ENCODE measurements at regions not wholly inside any gene's neighbourhood (a gene's known extent, or its start where the extent isn't known, plus 50 kb on each side); places are given as distances from the start of the nearest gene placed in this dataset.

DNA sequence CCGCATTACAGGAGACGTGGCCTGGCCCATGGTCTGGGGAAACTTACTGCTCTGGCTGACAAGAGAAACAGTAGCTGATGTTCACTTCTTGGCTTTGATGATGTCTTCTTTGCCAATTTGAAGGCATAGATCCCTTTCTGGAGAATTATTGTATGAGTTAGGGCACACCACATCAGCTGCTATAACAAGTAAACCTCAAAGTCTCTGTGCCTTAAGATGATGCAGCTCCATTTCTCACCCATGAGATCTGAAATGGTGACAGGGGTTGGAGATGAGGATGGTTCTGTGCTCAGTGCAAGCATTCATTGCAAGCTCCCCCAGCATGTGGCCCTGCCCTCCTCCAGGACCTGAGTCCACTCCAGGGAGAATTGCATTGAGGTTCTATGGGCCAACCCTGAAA, 157.4 kb downstream of the IRX5 start:
- Mint-ChIP-seq H3K9me3 (ENCODE audit: low read depth) (no peaks in the 10 kb centered on the region), H3K36me3 (no peaks in the 10 kb centered on the region), H3K4me3 (no peak overlapping the region), H3K27me3 (no peaks in the 10 kb centered on the region), H3K4me1 (ENCODE audit: low read depth) (no peaks in the 10 kb centered on the region), H3K27ac (no peak overlapping the region)

- Mint-ChIP-seq H3K4me3 (no peak overlapping the region), H3K27me3 (no peaks in the 10 kb centered on the region), H3K9me3 (ENCODE audit: low read depth) (no peaks in the 10 kb centered on the region), H3K36me3 (no peaks in the 10 kb centered on the region), H3K4me1 (ENCODE audit: low read depth) (no peaks in the 10 kb centered on the region), H3K27ac (no peak overlapping the region)
Observed at GRCh38 chr16:55089600-55089999, 158.9 kb downstream of the IRX5 start.

- no peaks in the 10 kb centered on the region for H3K9me3 Mint-ChIP-seq (ENCODE audit: low read depth)
- no peaks in the 10 kb centered on the region for H3K27me3 Mint-ChIP-seq
- no peaks in the 10 kb centered on the region for H3K4me1 Mint-ChIP-seq (ENCODE audit: low read depth)
- H3K4me3 Mint-ChIP-seq = no peak overlapping the region
- no peak overlapping the region for H3K27ac Mint-ChIP-seq
- no peaks in the 10 kb centered on the region for H3K36me3 Mint-ChIP-seq
Observed at GRCh38 chr16:55091213-55091870, 160.7 kb downstream of the IRX5 start.

DNA sequence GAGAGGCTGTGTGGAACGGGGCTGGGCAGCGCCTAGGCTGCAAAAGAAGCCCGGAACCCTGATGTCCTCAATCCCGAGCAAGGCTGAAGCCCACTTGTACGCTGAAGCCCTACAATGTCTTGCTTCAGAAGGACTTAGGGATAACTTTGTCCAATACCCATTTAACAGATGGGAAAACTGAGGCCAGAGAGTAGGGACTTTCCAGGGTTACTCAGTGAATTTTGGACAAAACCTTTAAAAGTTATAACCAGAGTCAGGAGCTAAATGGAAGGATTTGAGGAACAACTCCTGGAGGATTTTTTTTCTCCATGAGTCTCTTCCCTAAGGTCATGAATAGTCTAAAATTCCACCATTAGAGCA, 161.2 kb downstream of the IRX5 start:
- no peaks in the 10 kb centered on the region for H3K27me3 Mint-ChIP-seq
- no peaks in the 10 kb centered on the region for H3K4me1 Mint-ChIP-seq (ENCODE audit: low read depth)
- H3K27ac Mint-ChIP-seq = no peak overlapping the region
- no peaks in the 10 kb centered on the region for H3K9me3 Mint-ChIP-seq (ENCODE audit: low read depth)
- H3K36me3 Mint-ChIP-seq = no peaks in the 10 kb centered on the region
- H3K4me3 Mint-ChIP-seq = no peak overlapping the region

DNA sequence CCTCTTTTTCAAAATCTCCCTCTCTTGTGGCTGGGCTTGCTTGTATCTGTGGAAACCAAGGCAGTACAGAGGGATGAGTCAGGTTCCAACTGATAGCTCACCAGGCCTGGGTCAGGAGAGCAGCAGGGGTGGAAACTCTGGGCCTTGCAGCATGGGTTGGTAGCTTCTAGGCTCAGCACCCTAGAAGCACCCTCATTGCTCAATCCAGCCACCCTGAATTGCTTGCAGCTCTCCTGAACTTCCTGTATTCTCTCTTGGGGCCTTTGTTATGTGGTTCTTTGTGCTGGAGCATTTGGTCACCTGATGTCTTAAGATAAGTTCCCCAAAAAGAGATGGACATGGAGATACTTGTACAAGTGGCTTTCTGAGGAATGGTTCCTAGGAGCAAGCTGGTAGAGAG, 169.4 kb downstream of the IRX5 start:
- H3K9me3 Mint-ChIP-seq (ENCODE audit: low read depth) = no peaks in the 10 kb centered on the region
- H3K4me1 Mint-ChIP-seq (ENCODE audit: low read depth) = no peaks in the 10 kb centered on the region
- H3K27ac Mint-ChIP-seq = no peak overlapping the region
- no peaks in the 10 kb centered on the region for H3K27me3 Mint-ChIP-seq
- H3K4me3 Mint-ChIP-seq = no peak overlapping the region
- H3K36me3 Mint-ChIP-seq = no peaks in the 10 kb centered on the region

GRCh38 chr16:55101026-55101425, 170.4 kb downstream of the IRX5 start:
- Mint-ChIP-seq H3K27me3 (no peaks in the 10 kb centered on the region), H3K4me1 (ENCODE audit: low read depth) (no peaks in the 10 kb centered on the region), H3K4me3 (no peak overlapping the region), H3K9me3 (ENCODE audit: low read depth) (no peaks in the 10 kb centered on the region), H3K27ac (no peak overlapping the region), H3K36me3 (no peaks in the 10 kb centered on the region)

DNA sequence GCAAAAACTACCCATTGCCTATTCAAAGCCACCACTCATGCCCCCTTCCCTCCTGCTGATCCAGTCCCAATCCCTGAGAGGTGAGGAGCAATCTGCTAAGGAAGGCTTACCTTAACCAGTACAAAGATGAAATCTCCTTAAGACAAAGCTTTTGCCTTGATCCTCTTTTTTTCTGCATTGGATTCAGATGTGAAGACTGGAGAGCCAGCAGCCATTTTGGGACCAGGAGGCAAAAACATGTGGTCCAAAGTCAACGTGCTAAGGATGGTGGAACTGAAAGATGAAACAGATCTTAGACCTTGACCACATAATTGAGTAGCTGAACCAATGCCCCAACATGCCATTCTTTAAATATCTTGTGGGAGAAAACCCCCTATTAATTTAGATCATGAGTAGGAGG, 171.4 kb downstream of the IRX5 start:
- Mint-ChIP-seq H3K4me1 (ENCODE audit: low read depth) (no peaks in the 10 kb centered on the region), H3K27ac (no peak overlapping the region), H3K9me3 (ENCODE audit: low read depth) (no peaks in the 10 kb centered on the region), H3K4me3 (no peak overlapping the region), H3K36me3 (no peaks in the 10 kb centered on the region), H3K27me3 (no peaks in the 10 kb centered on the region)

DNA sequence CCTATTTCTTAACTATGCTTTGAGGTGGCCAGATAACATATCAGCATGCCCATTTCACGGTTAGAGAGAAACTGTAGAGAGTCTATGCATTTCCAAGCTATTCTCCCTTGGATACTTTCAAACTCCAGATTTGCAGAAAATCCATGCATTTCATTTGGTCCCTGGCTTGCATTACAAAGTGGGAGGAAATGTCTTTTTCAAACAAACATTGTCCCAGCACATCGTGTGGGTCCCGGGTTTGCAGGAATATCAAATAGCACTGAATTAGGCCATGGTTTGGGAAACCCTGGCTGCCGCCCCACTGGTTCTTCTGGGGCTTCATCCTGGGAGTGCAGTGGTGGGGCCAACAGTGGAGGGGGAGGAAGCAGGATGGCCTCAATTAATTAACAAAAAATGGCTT, 171.9 kb downstream of the IRX5 start:
- H3K36me3 Mint-ChIP-seq = no peaks in the 10 kb centered on the region
- no peaks in the 10 kb centered on the region for H3K9me3 Mint-ChIP-seq (ENCODE audit: low read depth)
- H3K27ac Mint-ChIP-seq = no peak overlapping the region
- H3K4me1 Mint-ChIP-seq (ENCODE audit: low read depth) = no peaks in the 10 kb centered on the region
- H3K27me3 Mint-ChIP-seq = no peaks in the 10 kb centered on the region
- H3K4me3 Mint-ChIP-seq = no peak overlapping the region

GRCh38 chr16:55107851-55108250, 177.2 kb downstream of the IRX5 start:
- Mint-ChIP-seq H3K27ac (no peak overlapping the region), H3K27me3 (peaks cover 2% of the 10 kb centered on the region), H3K4me3 (no peak overlapping the region), H3K9me3 (ENCODE audit: low read depth) (no peaks in the 10 kb centered on the region), H3K36me3 (no peaks in the 10 kb centered on the region), H3K4me1 (ENCODE audit: low read depth) (no peaks in the 10 kb centered on the region)

DNA sequence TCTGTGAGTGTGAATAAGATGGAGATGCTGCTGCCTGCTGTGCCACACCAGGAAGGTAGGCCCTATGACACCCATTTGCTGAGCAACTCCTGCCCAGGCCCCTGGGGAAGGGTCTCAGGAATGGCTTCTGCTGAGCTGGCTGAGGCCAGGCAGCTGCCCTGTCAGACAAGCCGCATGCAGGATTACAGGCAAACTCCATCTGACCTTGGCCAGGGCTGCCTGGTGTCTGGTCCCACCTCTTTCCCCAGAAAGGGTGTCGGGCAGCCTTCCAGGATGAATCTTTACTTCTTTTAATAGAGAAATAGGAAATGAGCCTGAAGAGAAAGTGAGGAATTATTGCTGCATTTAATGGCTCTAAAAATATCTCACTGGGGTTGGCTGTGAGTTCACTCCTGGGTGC, 182.5 kb downstream of the IRX5 start:
- no peaks in the 10 kb centered on the region for H3K36me3 Mint-ChIP-seq
- no peaks in the 10 kb centered on the region for H3K9me3 Mint-ChIP-seq (ENCODE audit: low read depth)
- no peaks in the 10 kb centered on the region for H3K4me1 Mint-ChIP-seq (ENCODE audit: low read depth)
- no peak overlapping the region for H3K27ac Mint-ChIP-seq
- H3K27me3 Mint-ChIP-seq = peaks cover 5% of the 10 kb centered on the region
- no peak overlapping the region for H3K4me3 Mint-ChIP-seq

DNA sequence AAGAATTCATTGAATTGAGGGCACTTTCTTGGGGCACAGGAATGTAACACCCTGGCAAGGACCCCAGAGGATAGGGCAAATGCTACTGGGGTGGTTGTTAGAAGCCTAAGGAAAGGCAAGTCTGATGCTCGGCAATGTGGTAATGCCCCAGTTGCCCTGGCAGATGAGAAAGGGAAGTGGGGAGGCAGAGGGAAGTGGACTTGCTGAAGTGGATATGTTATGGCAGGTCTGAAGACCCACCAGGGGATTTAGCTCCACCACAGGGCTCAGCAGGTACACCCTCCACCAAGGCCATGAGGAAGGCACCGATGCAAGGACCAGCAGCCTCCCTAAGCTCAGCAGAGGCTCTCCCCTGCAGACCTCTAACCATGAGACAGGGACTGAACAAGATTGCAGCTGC, 184.8 kb downstream of the IRX5 start:
- H3K4me3 Mint-ChIP-seq = no peak overlapping the region
- H3K9me3 Mint-ChIP-seq (ENCODE audit: low read depth) = no peaks in the 10 kb centered on the region
- no peaks in the 10 kb centered on the region for H3K36me3 Mint-ChIP-seq
- H3K4me1 Mint-ChIP-seq (ENCODE audit: low read depth) = no peaks in the 10 kb centered on the region
- peaks cover 5% of the 10 kb centered on the region for H3K27me3 Mint-ChIP-seq
- no peak overlapping the region for H3K27ac Mint-ChIP-seq

GRCh38 chr16:55116165-55116920, 185.7 kb downstream of the IRX5 start:
- Mint-ChIP-seq H3K9me3 (ENCODE audit: low read depth) (no peaks in the 10 kb centered on the region), H3K27ac (no peak overlapping the region), H3K27me3 (peaks cover 5% of the 10 kb centered on the region), H3K4me3 (no peak overlapping the region), H3K4me1 (ENCODE audit: low read depth) (no peaks in the 10 kb centered on the region), H3K36me3 (no peaks in the 10 kb centered on the region)

GRCh38 chr16:55118701-55119260, 188.1 kb downstream of the IRX5 start:
- Mint-ChIP-seq H3K27ac (no peak overlapping the region), H3K27me3 (peaks cover 5% of the 10 kb centered on the region)

DNA sequence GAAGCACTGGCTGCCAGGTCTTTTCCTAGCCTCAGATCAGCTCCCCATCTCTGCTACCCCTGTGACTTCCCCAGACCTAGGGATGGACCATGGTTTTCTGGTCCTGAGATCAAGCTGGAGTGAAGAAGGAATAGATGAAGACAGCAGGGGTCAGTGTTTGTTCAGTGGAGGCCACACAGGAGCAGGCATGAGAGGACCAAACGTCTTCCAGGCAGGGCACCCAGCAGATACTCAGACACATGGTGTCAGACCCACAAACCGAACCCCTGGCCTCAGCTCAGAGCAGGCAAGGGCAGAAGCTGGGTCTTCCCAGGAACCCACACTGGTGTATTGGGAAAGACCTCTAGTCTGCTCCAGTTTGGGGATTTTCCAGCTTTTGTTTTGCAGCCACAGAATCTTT, 189.7 kb downstream of the IRX5 start:
- H3K36me3 Mint-ChIP-seq = no peaks in the 10 kb centered on the region
- no peaks in the 10 kb centered on the region for H3K4me1 Mint-ChIP-seq (ENCODE audit: low read depth)
- H3K27me3 Mint-ChIP-seq = peaks cover 3% of the 10 kb centered on the region
- no peak overlapping the region for H3K27ac Mint-ChIP-seq
- no peaks in the 10 kb centered on the region for H3K9me3 Mint-ChIP-seq (ENCODE audit: low read depth)
- H3K4me3 Mint-ChIP-seq = no peak overlapping the region

More at GRCh38 chr16:55118701-55119260, 188.1 kb downstream of the IRX5 start:
- Mint-ChIP-seq H3K4me1 (ENCODE audit: low read depth) (no peaks in the 10 kb centered on the region), H3K9me3 (ENCODE audit: low read depth) (no peaks in the 10 kb centered on the region), H3K4me3 (no peak overlapping the region), H3K36me3 (no peaks in the 10 kb centered on the region)

DNA sequence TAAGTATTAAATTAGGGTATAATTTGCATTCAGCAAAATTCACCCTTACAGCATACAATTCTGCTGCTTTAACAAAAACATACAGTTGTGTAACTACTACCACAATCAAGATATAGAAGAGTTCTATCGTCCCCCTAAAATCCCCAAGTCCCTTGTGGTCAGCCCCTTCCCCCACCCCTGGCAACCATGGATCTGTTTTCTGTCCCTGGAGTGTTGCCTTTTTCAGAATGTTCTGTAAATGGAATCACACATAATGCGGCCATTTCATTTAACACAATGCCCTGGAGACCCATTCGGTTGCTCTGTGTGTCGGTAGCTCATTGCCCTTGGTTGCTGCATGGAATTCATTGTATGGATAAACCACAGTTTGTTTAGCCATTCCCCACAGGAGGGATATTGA, 190.2 kb downstream of the IRX5 start:
- H3K9me3 Mint-ChIP-seq (ENCODE audit: low read depth) = no peaks in the 10 kb centered on the region
- H3K27ac Mint-ChIP-seq = no peak overlapping the region
- no peaks in the 10 kb centered on the region for H3K4me1 Mint-ChIP-seq (ENCODE audit: low read depth)
- H3K27me3 Mint-ChIP-seq = peaks cover 3% of the 10 kb centered on the region
- H3K4me3 Mint-ChIP-seq = no peak overlapping the region
- H3K36me3 Mint-ChIP-seq = no peaks in the 10 kb centered on the region

GRCh38 chr16:55123652-55124051, 193.0 kb downstream of the IRX5 start:
- no peak overlapping the region for H3K4me3 Mint-ChIP-seq
- H3K27ac Mint-ChIP-seq = no peak overlapping the region
- H3K36me3 Mint-ChIP-seq = no peaks in the 10 kb centered on the region
- no peaks in the 10 kb centered on the region for H3K9me3 Mint-ChIP-seq (ENCODE audit: low read depth)
- peaks cover 3% of the 10 kb centered on the region for H3K27me3 Mint-ChIP-seq
- no peaks in the 10 kb centered on the region for H3K4me1 Mint-ChIP-seq (ENCODE audit: low read depth)
